GM23338 (cell line): ENCODE measurements at regions not wholly inside any gene's neighbourhood (a gene's known extent, or its start where the extent isn't known, plus 50 kb on each side); places are given as distances from the start of the nearest gene placed in this dataset.

Source experiments
- ATAC-seq: fragments of 200-7000 bp; cut with Tn5 transposase; 3 replicates; pipeline ENCODE4 v1.9.1; 2020
- DNase-seq: peaks from one replicate; pipeline ENCODE4 v3.0.0-alpha.2; 2015; ENCODE audit warnings: low spot score
- H2AFZ ChIP-seq: fragments of 200-600 bp; sonication (generic); 2 replicates; pipeline ENCODE4 v1.8.0; 2016; ENCODE audit warnings: antibody characterized with exemption, mild to moderate bottlenecking, moderate library complexity
- H3F3A ChIP-seq: fragments of 200-600 bp; sonication (generic); replicated peaks from 2 replicates; pipeline ENCODE4 v1.8.0; 2017; ENCODE audit warnings: antibody characterized with exemption, mixed run types, low read depth
- H3K27ac ChIP-seq: fragments of 200-600 bp; sonication (generic); 2 replicates; pipeline ENCODE4 v1.6.1; 2016; ENCODE audit warnings: low read depth
- H3K27me3 ChIP-seq: fragments of 200-600 bp; sonication (generic); 2 replicates; pipeline ENCODE4 v1.8.0; 2016; ENCODE audit warnings: mild to moderate bottlenecking, mixed run types, moderate library complexity; ENCODE audit not compliant: insufficient read depth
- H3K36me3 ChIP-seq: fragments of 200-600 bp; sonication (generic); 2 replicates; pipeline ENCODE4 v1.8.0; 2016; ENCODE audit warnings: mild to moderate bottlenecking; ENCODE audit not compliant: insufficient read depth
- H3K4me1 ChIP-seq: fragments of 200-600 bp; sonication (generic); 2 replicates; pipeline ENCODE4 v1.8.0; 2016; ENCODE audit warnings: mild to moderate bottlenecking, moderate library complexity; ENCODE audit not compliant: insufficient read depth
- H3K4me2 ChIP-seq: fragments of 200-600 bp; sonication (generic); 2 replicates; pipeline ENCODE4 v1.7.1; 2017; ENCODE audit warnings: mixed run types
- H3K4me3 ChIP-seq: fragments of 200-600 bp; sonication (generic); 2 replicates; pipeline ENCODE4 v1.6.1; 2016; ENCODE audit warnings: mixed run types
- H3K79me2 ChIP-seq: fragments of 200-600 bp; sonication (generic); replicated peaks from 2 replicates; pipeline ENCODE4 v1.8.0; 2017; ENCODE audit warnings: mild to moderate bottlenecking; ENCODE audit not compliant: insufficient read depth
- H3K9me2 ChIP-seq: fragments of 200-600 bp; sonication (generic); 2 replicates; pipeline ENCODE4 v1.8.0; 2017; ENCODE audit not compliant: insufficient read depth
- H4K20me1 ChIP-seq: fragments of 200-600 bp; sonication (generic); replicated peaks from 2 replicates; pipeline ENCODE4 v1.8.0; 2017; ENCODE audit warnings: mild to moderate bottlenecking; ENCODE audit not compliant: insufficient read depth
- H3K27ac Mint-ChIP-seq: 2 replicates; pipeline ENCODE4 v1.8.0; 2020; ENCODE audit warnings: inconsistent platforms, mild to moderate bottlenecking, moderate library complexity, mixed read lengths
- H3K27me3 Mint-ChIP-seq: 3 replicates; pipeline ENCODE4 v1.8.0; 2022; ENCODE audit warnings: low read depth, mild to moderate bottlenecking, moderate library complexity, mixed read lengths, inconsistent platforms; ENCODE audit not compliant: insufficient read depth, poor library complexity
- H3K36me3 Mint-ChIP-seq: 3 replicates; pipeline ENCODE4 v1.8.0; 2021; ENCODE audit warnings: low read depth, mild to moderate bottlenecking, inconsistent platforms, moderate library complexity, mixed read lengths
- H3K4me1 Mint-ChIP-seq: 3 replicates; pipeline ENCODE4 v1.8.0; 2020; ENCODE audit warnings: mild to moderate bottlenecking, inconsistent platforms, mixed read lengths
- H3K4me3 Mint-ChIP-seq: 3 replicates; pipeline ENCODE4 v1.8.0; 2021; ENCODE audit warnings: moderate library complexity, mild to moderate bottlenecking, inconsistent platforms, mixed read lengths
- H3K9me3 Mint-ChIP-seq: 3 replicates; pipeline ENCODE4 v1.8.0; 2020; ENCODE audit warnings: moderate library complexity, mild to moderate bottlenecking, inconsistent platforms, mixed read lengths
- CREB1 ChIP-seq: fragments of 250-450 bp; sonication (Bioruptor Pico); IDR thresholded peaks from 2 replicates; pipeline ENCODE4 v1.5.0; 2020; ENCODE audit warnings: low read depth, mild to moderate bottlenecking, moderate library complexity
- EZH2 ChIP-seq: fragments of 200-600 bp; sonication (generic); IDR thresholded peaks from one replicate; pipeline ENCODE4 v1.8.0; 2017; ENCODE audit warnings: antibody characterized with exemption, mild to moderate bottlenecking, low read depth; ENCODE audit not compliant: unreplicated experiment
- EZH2phosphoT487 ChIP-seq: fragments of 200-600 bp; sonication (generic); IDR thresholded peaks from one replicate; pipeline ENCODE4 v1.8.1; 2018; ENCODE audit warnings: antibody characterized with exemption; ENCODE audit not compliant: unreplicated experiment
- JUNB ChIP-seq: IDR thresholded peaks from one replicate; pipeline ENCODE4 v1.6.1; 2016; ENCODE audit warnings: antibody characterized with exemption; ENCODE audit not compliant: unreplicated experiment
- POLR2AphosphoS5 ChIP-seq: IDR thresholded peaks from 2 replicates; pipeline ENCODE4 v1.6.1; 2016; ENCODE audit warnings: antibody characterized with exemption, low read depth
- ZNF114 ChIP-seq: fragments of 250-450 bp; sonication (Bioruptor Pico); IDR thresholded peaks from 2 replicates; pipeline ENCODE4 v1.5.0; 2020; ENCODE audit warnings: mild to moderate bottlenecking, moderate library complexity
- ZNF331 ChIP-seq: fragments of 250-450 bp; sonication (Bioruptor Pico); IDR thresholded peaks from 2 replicates; pipeline ENCODE4 v1.5.0; 2020; ENCODE audit warnings: low read depth, mild to moderate bottlenecking, moderate library complexity
- TF ChIP-seq, protein P1 (sequence below): IDR thresholded peaks from 2 replicates; pipeline ENCODE4 v1.6.1; 2016; ENCODE audit warnings: antibody characterized with exemption
- TF ChIP-seq, protein P2 (sequence below): fragments of 250-450 bp; sonication (Bioruptor Pico); IDR thresholded peaks from 2 replicates; pipeline ENCODE4 v1.5.0; 2020; ENCODE audit warnings: mild to moderate bottlenecking, moderate library complexity
- TF ChIP-seq, protein P3 (sequence below), 2 experiments: fragments of 200-600 bp in 1 of 2; sonication (generic) in 1 of 2; conservative IDR thresholded peaks; 2 replicates each; pipeline versions ENCODE4 v1.5.1 to v1.6.1; 2016 to 2017; ENCODE audit warnings: antibody characterized with exemption in 2 of 2, low read depth in 2 of 2, mild to moderate bottlenecking in 2 of 2, moderate library complexity in 1 of 2

DNA sequence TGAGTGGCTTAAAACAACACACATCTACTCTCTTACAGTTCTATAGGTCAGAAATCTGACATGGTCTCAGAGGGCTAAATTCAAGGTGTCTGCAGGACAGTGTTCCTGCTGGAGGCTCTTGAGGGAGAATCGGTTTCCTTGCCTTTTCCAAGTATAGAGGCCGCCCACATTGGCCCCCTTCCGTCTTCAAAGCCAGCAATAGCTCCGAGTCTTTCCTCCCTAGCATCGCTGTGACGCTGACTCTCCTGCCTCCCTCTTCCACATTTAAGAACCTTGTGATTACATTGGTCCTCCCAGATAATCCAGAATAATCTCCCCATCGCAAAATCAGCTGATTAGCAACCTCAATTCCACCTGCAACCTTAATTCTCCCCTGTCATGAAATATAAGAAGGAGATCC lies 81.3 kb upstream of the IER5L start:
- Histone ChIP-seq H3K4me3 (peak overlapping the region; percentile 47), H3K79me2 (no peaks in the 10 kb centered on the region), H3K4me2 (peak overlapping the region; percentile 75; the same call in 1 of the 2 replicates), H3K27me3 (peaks cover 34% of the 10 kb centered on the region), H3F3A (no peaks in the 10 kb centered on the region), H3K4me1 (peaks cover 15% of the 10 kb centered on the region; the same call in 1 of the 2 replicates), H3K27ac (no peak overlapping the region), H4K20me1 (no peaks in the 10 kb centered on the region), H2AFZ (peak overlapping the region; percentile 80), H3K36me3 (no peaks in the 10 kb centered on the region), H3K9me2 (no peaks in the 10 kb centered on the region)
- Mint-ChIP-seq H3K36me3 (peaks cover 3% of the 10 kb centered on the region; the same call in 1 of the 3 replicates), H3K27ac (no peak overlapping the region), H3K4me3 (peak overlapping the region; percentile 63), H3K4me1 (peaks cover 26% of the 10 kb centered on the region), H3K27me3 (peaks cover 40% of the 10 kb centered on the region), H3K9me3 (peaks cover 4% of the 10 kb centered on the region; the same call in 1 of the 3 replicates)
- ATAC-seq (no peak), DNase-seq (no peak)
- no peak for TF ChIP-seq ZNF331 (CRISPR knock-in tag)
- TF ChIP-seq EZH2phosphoT487, result no peak

DNA sequence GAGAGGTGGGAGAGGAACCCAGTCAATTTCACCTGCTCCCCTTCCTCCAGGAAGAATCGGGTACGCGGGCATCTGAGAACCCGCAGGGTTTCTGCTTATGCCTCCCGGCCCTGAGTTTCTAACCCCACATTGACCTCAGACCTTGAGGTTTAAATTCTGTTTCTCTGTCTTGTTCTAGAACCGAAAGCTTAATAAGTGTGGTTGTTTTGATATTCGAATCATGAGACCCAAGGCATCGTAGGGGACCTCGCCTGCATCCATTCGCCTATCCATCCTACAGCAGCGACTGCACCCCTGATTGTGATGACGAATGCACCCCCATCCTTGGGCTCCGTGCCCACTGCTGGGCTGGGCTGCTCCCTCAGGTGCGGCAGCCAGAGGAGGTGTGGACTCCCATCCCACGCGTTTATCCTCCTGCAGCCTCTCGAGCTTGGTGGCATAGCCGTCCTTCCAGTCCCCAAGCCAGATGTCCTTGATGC lies 80.8 kb upstream of the IER5L start:
- H3K4me3 Mint-ChIP-seq, result peak overlapping the region; percentile 63
- Histone ChIP-seq H3K4me2 (peak overlapping the region; percentile 75), H3K36me3 (no peaks in the 10 kb centered on the region), H3K4me3 (peak overlapping the region; percentile 47), H3K4me1 (peaks cover 15% of the 10 kb centered on the region; the same call in 1 of the 2 replicates), H3K27ac (no peak overlapping the region), H4K20me1 (no peaks in the 10 kb centered on the region), H3K79me2 (no peaks in the 10 kb centered on the region), H3K27me3 (peaks cover 34% of the 10 kb centered on the region), H2AFZ (peak overlapping the region; percentile 80), H3F3A (no peaks in the 10 kb centered on the region), H3K9me2 (no peaks in the 10 kb centered on the region)
- peaks cover 28% of the 10 kb centered on the region for H3K4me1 Mint-ChIP-seq
- H3K36me3 Mint-ChIP-seq, result peaks cover 3% of the 10 kb centered on the region; the same call in 1 of the 3 replicates
- H3K27me3 Mint-ChIP-seq, result peaks cover 42% of the 10 kb centered on the region
- peak; percentile 6; the same call in 2 of the 3 replicates for ATAC-seq
- no peak overlapping the region for H3K27ac Mint-ChIP-seq
- no peak for DNase-seq
- peaks cover 4% of the 10 kb centered on the region; the same call in 1 of the 3 replicates for H3K9me3 Mint-ChIP-seq
- TF ChIP-seq, protein P1, sequence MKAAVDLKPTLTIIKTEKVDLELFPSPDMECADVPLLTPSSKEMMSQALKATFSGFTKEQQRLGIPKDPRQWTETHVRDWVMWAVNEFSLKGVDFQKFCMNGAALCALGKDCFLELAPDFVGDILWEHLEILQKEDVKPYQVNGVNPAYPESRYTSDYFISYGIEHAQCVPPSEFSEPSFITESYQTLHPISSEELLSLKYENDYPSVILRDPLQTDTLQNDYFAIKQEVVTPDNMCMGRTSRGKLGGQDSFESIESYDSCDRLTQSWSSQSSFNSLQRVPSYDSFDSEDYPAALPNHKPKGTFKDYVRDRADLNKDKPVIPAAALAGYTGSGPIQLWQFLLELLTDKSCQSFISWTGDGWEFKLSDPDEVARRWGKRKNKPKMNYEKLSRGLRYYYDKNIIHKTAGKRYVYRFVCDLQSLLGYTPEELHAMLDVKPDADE, result no peak
- TF ChIP-seq, protein P2, sequence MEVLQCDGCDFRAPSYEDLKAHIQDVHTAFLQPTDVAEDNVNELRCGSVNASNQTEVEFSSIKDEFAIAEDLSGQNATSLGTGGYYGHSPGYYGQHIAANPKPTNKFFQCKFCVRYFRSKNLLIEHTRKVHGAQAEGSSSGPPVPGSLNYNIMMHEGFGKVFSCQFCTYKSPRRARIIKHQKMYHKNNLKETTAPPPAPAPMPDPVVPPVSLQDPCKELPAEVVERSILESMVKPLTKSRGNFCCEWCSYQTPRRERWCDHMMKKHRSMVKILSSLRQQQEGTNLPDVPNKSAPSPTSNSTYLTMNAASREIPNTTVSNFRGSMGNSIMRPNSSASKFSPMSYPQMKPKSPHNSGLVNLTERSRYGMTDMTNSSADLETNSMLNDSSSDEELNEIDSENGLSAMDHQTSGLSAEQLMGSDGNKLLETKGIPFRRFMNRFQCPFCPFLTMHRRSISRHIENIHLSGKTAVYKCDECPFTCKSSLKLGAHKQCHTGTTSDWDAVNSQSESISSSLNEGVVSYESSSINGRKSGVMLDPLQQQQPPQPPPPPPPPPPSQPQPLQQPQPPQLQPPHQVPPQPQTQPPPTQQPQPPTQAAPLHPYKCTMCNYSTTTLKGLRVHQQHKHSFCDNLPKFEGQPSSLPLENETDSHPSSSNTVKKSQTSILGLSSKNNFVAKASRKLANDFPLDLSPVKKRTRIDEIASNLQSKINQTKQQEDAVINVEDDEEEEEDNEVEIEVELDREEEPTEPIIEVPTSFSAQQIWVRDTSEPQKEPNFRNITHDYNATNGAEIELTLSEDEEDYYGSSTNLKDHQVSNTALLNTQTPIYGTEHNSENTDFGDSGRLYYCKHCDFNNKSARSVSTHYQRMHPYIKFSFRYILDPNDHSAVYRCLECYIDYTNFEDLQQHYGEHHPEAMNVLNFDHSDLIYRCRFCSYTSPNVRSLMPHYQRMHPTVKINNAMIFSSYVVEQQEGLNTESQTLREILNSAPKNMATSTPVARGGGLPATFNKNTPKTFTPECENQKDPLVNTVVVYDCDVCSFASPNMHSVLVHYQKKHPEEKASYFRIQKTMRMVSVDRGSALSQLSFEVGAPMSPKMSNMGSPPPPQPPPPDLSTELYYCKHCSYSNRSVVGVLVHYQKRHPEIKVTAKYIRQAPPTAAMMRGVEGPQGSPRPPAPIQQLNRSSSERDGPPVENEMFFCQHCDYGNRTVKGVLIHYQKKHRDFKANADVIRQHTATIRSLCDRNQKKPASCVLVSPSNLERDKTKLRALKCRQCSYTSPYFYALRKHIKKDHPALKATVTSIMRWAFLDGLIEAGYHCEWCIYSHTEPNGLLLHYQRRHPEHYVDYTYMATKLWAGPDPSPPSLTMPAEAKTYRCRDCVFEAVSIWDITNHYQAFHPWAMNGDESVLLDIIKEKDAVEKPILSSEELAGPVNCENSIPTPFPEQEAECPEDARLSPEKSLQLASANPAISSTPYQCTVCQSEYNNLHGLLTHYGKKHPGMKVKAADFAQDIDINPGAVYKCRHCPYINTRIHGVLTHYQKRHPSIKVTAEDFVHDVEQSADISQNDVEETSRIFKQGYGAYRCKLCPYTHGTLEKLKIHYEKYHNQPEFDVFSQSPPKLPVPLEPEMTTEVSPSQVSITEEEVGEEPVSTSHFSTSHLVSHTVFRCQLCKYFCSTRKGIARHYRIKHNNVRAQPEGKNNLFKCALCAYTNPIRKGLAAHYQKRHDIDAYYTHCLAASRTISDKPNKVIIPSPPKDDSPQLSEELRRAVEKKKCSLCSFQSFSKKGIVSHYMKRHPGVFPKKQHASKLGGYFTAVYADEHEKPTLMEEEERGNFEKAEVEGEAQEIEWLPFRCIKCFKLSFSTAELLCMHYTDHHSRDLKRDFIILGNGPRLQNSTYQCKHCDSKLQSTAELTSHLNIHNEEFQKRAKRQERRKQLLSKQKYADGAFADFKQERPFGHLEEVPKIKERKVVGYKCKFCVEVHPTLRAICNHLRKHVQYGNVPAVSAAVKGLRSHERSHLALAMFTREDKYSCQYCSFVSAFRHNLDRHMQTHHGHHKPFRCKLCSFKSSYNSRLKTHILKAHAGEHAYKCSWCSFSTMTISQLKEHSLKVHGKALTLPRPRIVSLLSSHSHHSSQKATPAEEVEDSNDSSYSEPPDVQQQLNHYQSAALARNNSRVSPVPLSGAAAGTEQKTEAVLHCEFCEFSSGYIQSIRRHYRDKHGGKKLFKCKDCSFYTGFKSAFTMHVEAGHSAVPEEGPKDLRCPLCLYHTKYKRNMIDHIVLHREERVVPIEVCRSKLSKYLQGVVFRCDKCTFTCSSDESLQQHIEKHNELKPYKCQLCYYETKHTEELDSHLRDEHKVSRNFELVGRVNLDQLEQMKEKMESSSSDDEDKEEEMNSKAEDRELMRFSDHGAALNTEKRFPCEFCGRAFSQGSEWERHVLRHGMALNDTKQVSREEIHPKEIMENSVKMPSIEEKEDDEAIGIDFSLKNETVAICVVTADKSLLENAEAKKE (CRISPR knock-in tag), result no peak
- TF ChIP-seq ZNF114 (no peak), ZNF331 (CRISPR knock-in tag) (no peak), JUNB (no peak), EZH2phosphoT487 (no peak), CREB1 (CRISPR knock-in tag) (no peak), EZH2 (no peak), POLR2AphosphoS5 (no peak)
- TF ChIP-seq, protein P3, sequence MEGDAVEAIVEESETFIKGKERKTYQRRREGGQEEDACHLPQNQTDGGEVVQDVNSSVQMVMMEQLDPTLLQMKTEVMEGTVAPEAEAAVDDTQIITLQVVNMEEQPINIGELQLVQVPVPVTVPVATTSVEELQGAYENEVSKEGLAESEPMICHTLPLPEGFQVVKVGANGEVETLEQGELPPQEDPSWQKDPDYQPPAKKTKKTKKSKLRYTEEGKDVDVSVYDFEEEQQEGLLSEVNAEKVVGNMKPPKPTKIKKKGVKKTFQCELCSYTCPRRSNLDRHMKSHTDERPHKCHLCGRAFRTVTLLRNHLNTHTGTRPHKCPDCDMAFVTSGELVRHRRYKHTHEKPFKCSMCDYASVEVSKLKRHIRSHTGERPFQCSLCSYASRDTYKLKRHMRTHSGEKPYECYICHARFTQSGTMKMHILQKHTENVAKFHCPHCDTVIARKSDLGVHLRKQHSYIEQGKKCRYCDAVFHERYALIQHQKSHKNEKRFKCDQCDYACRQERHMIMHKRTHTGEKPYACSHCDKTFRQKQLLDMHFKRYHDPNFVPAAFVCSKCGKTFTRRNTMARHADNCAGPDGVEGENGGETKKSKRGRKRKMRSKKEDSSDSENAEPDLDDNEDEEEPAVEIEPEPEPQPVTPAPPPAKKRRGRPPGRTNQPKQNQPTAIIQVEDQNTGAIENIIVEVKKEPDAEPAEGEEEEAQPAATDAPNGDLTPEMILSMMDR (conservative IDR thresholded peaks at IDR 0.05; ENCODE audit: low read depth in 2 of 2), result no peak
